ENCODE measurements at regions not wholly inside any gene's neighbourhood (a gene's known extent, or its start where the extent isn't known, plus 50 kb on each side); places are given as distances from the start of the nearest gene placed in this dataset.
A peak's percentile ranks its signal among the peaks of the same experiment; 100 is the strongest.

DNA sequence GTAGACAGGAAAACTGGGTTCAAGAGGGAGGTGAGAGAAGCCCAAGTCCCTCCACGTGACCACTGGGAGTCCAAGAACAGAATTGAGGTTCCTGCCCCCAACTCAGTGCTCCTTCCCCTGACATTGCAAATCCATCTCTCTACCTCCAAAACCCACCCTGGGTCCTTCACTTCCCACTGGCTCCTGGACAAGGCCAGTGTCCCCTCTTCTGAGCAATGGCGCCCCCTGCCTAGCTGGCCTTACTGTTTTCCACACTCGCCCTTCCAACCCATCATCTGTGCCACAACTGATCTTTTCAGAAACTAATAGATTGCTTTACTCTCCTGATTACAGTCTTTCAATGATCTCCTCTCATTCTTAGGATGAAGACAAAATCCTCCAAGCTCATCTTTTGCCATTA, 200.3 kb downstream of the ANKRD60 start:
- Histone ChIP-seq H3K4me3 (ENCODE audit: low read depth in 1 of 3, low read length in 3 of 3) (no peak overlapping the region), H3K36me3 (ENCODE audit: control insufficient read depth in 3 of 3, insufficient read depth in 2 of 3, low read depth in 1 of 3, low read length in 3 of 3) (no peaks in the 10 kb centered on the region), H3K4me1 (ENCODE audit: control insufficient read depth in 3 of 3, insufficient read depth in 2 of 3, low read depth in 1 of 3, low read length in 2 of 3) (no peaks in the 10 kb centered on the region), H3K9me3 (ENCODE audit: control insufficient read depth in 2 of 2, insufficient read depth in 1 of 2, low read depth in 1 of 2, low read length in 1 of 2) (no peaks in the 10 kb centered on the region), H3K27me3 (ENCODE audit: control insufficient read depth in 3 of 3, insufficient read depth in 3 of 3, low read length in 3 of 3) (peaks cover 0 to 5% (median 0%) of the 10 kb centered on the region in 3 donors), H3K27ac (ENCODE audit: low read depth in 1 of 3, low read length in 2 of 3) (no peak overlapping the region)
- 48 to 76% (median 48%) methylated on average over 3 of the region's 3 CpGs for WGBS, 3 donors
- no peak for DNase-seq
- no peak for FAIRE-seq

DNA sequence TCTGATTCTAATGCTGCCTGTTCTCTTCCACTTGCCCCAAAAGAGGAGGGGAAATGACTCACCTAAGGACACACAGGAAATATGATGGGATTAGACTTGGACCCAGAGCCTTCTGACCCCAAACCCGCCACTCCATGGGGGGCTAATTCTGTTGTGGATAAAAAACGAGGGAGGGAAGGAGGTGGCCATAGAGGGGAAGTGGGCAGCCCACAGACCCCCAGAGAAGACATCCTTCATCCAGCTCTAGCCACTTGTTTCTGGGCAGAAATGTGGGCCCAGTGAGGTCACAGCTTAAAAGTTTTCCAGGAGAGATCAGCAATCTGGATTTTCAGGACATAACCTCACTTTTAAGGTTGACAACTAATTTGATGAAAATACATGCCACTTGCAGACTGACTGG, 202.1 kb downstream of the ANKRD60 start:
- H3K27ac ChIP-seq (ENCODE audit: low read depth in 1 of 3, low read length in 2 of 3): no peak overlapping the region
- whole genome bisulfite sequencing, 3 donors: 51 to 66% (median 51%) methylated on average over 2 of the region's 2 CpGs
- peaks cover 0 to 4% (median 0%) of the 10 kb centered on the region in 3 donors for H3K27me3 ChIP-seq (ENCODE audit: control insufficient read depth in 3 of 3, insufficient read depth in 3 of 3, low read length in 3 of 3)
- H3K36me3 ChIP-seq (ENCODE audit: control insufficient read depth in 3 of 3, insufficient read depth in 2 of 3, low read depth in 1 of 3, low read length in 3 of 3): no peaks in the 10 kb centered on the region
- FAIRE-seq (no peak), DNase-seq (no peak)
- no peaks in the 10 kb centered on the region for H3K9me3 ChIP-seq (ENCODE audit: control insufficient read depth in 2 of 2, insufficient read depth in 1 of 2, low read depth in 1 of 2, low read length in 1 of 2)
- H3K4me1 ChIP-seq (ENCODE audit: control insufficient read depth in 3 of 3, insufficient read depth in 2 of 3, low read depth in 1 of 3, low read length in 2 of 3): no peaks in the 10 kb centered on the region
- H3K4me3 ChIP-seq (ENCODE audit: low read depth in 1 of 3, low read length in 3 of 3): no peak overlapping the region

DNA sequence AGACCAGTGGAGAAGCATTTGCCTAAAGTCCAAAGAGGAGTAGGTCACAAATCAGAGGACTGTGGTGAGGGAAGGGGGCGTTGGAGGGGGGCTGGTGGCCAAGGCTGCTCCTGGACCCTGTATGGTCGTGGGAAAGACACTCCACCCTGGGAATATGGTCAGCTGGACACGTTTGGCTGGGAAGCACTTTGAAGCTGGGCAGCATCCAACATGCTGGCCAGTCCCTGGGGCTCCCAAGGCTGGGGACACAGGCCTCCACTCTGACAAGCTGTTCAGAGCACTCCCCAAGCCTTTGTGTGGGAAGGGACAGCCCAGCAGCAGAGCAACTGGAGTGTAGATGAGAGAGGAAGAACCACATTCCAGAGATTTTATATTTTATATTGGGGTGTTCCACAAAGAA, 203.2 kb downstream of the ANKRD60 start:
- Histone ChIP-seq H3K27ac (ENCODE audit: low read depth in 1 of 3, low read length in 2 of 3) (no peak overlapping the region), H3K4me1 (ENCODE audit: control insufficient read depth in 3 of 3, insufficient read depth in 2 of 3, low read depth in 1 of 3, low read length in 2 of 3) (no peaks in the 10 kb centered on the region), H3K9me3 (ENCODE audit: control insufficient read depth in 2 of 2, insufficient read depth in 1 of 2, low read depth in 1 of 2, low read length in 1 of 2) (no peaks in the 10 kb centered on the region), H3K36me3 (ENCODE audit: control insufficient read depth in 3 of 3, insufficient read depth in 2 of 3, low read depth in 1 of 3, low read length in 3 of 3) (no peaks in the 10 kb centered on the region), H3K27me3 (ENCODE audit: control insufficient read depth in 3 of 3, insufficient read depth in 3 of 3, low read length in 3 of 3) (peaks cover 0 to 2% (median 0%) of the 10 kb centered on the region in 3 donors), H3K4me3 (ENCODE audit: low read depth in 1 of 3, low read length in 3 of 3) (no peak overlapping the region)
- FAIRE-seq: no peak
- 18 to 37% (median 30%) methylated on average over 3 of the region's 3 CpGs for WGBS, 3 donors
- DNase-seq: no peak

- no peaks in the 10 kb centered on the region for H3K36me3 ChIP-seq (ENCODE audit: control insufficient read depth in 3 of 3, insufficient read depth in 2 of 3, low read depth in 1 of 3, low read length in 3 of 3)
- 67 to 82% (median 80%) methylated on average over 9 of the region's 9 CpGs for WGBS, 3 donors
- FAIRE-seq: no peak
- no peaks in the 10 kb centered on the region for H3K9me3 ChIP-seq (ENCODE audit: control insufficient read depth in 2 of 2, insufficient read depth in 1 of 2, low read depth in 1 of 2, low read length in 1 of 2)
- no peak overlapping the region for H3K4me3 ChIP-seq (ENCODE audit: low read depth in 1 of 3, low read length in 3 of 3)
- no peaks in the 10 kb centered on the region for H3K4me1 ChIP-seq (ENCODE audit: control insufficient read depth in 3 of 3, insufficient read depth in 2 of 3, low read depth in 1 of 3, low read length in 2 of 3)
- H3K27ac ChIP-seq (ENCODE audit: low read depth in 1 of 3, low read length in 2 of 3): no peak overlapping the region
- no peaks in the 10 kb centered on the region for H3K27me3 ChIP-seq (ENCODE audit: control insufficient read depth in 3 of 3, insufficient read depth in 3 of 3, low read length in 3 of 3)
- DNase-seq: no peak
Measured at GRCh38 chr20:58024241-58024721, 204.2 kb downstream of the ANKRD60 start.

GRCh38 chr20:58023781-58024180, 204.7 kb downstream of the ANKRD60 start:
- no peak overlapping the region for H3K4me3 ChIP-seq (ENCODE audit: low read depth in 1 of 3, low read length in 3 of 3)
- no peaks in the 10 kb centered on the region for H3K36me3 ChIP-seq (ENCODE audit: control insufficient read depth in 3 of 3, insufficient read depth in 2 of 3, low read depth in 1 of 3, low read length in 3 of 3)
- H3K9me3 ChIP-seq (ENCODE audit: control insufficient read depth in 2 of 2, insufficient read depth in 1 of 2, low read depth in 1 of 2, low read length in 1 of 2): no peaks in the 10 kb centered on the region
- DNase-seq (no peak), FAIRE-seq (no peak)
- H3K27me3 ChIP-seq (ENCODE audit: control insufficient read depth in 3 of 3, insufficient read depth in 3 of 3, low read length in 3 of 3): no peaks in the 10 kb centered on the region
- H3K27ac ChIP-seq (ENCODE audit: low read depth in 1 of 3, low read length in 2 of 3): no peak overlapping the region
- no peaks in the 10 kb centered on the region for H3K4me1 ChIP-seq (ENCODE audit: control insufficient read depth in 3 of 3, insufficient read depth in 2 of 3, low read depth in 1 of 3, low read length in 2 of 3)
- 61 to 81% (median 68%) methylated on average over 5 of the region's 5 CpGs for WGBS, 3 donors

- FAIRE-seq: no peak
- no peaks in the 10 kb centered on the region for H3K27me3 ChIP-seq (ENCODE audit: control insufficient read depth in 3 of 3, insufficient read depth in 3 of 3, low read length in 3 of 3)
- no peak for DNase-seq
- H3K27ac ChIP-seq (ENCODE audit: low read depth in 1 of 3, low read length in 2 of 3): no peak overlapping the region
- 80 to 90% (median 82%) methylated on average over 9 of the region's 9 CpGs for WGBS, 3 donors
- H3K4me1 ChIP-seq (ENCODE audit: control insufficient read depth in 3 of 3, insufficient read depth in 2 of 3, low read depth in 1 of 3, low read length in 2 of 3): no peaks in the 10 kb centered on the region
- no peaks in the 10 kb centered on the region for H3K36me3 ChIP-seq (ENCODE audit: control insufficient read depth in 3 of 3, insufficient read depth in 2 of 3, low read depth in 1 of 3, low read length in 3 of 3)
- no peak overlapping the region for H3K4me3 ChIP-seq (ENCODE audit: low read depth in 1 of 3, low read length in 3 of 3)
- H3K9me3 ChIP-seq (ENCODE audit: control insufficient read depth in 2 of 2, insufficient read depth in 1 of 2, low read depth in 1 of 2, low read length in 1 of 2): no peaks in the 10 kb centered on the region
Measured at GRCh38 chr20:58023346-58023745, 205.1 kb downstream of the ANKRD60 start.

DNA sequence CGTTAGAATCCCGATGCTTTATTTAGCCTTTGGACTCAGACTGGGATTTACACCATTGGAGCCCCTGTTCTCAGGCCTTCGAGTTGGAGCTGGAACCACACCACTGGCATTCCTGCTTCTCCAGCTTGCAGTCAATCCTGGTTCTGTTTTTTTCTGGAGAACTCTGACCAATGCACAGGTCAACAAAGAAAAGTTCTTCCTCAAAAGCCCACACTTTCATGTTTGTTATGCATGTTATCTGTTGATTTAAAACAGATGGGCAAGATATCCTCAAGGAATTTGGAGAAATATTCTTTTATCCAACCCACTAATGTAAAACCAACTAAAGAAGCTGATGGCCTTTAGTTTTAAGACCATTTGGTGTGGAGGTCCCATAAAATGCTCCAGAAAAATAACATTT, 205.7 kb downstream of the ANKRD60 start:
- 71 to 80% (median 74%) methylated on average over 3 of the region's 3 CpGs for WGBS, 3 donors
- Histone ChIP-seq H3K4me3 (ENCODE audit: low read depth in 1 of 3, low read length in 3 of 3) (no peak overlapping the region), H3K27ac (ENCODE audit: low read depth in 1 of 3, low read length in 2 of 3) (no peak overlapping the region), H3K27me3 (ENCODE audit: control insufficient read depth in 3 of 3, insufficient read depth in 3 of 3, low read length in 3 of 3) (no peaks in the 10 kb centered on the region), H3K4me1 (ENCODE audit: control insufficient read depth in 3 of 3, insufficient read depth in 2 of 3, low read depth in 1 of 3, low read length in 2 of 3) (no peaks in the 10 kb centered on the region), H3K36me3 (ENCODE audit: control insufficient read depth in 3 of 3, insufficient read depth in 2 of 3, low read depth in 1 of 3, low read length in 3 of 3) (no peaks in the 10 kb centered on the region), H3K9me3 (ENCODE audit: control insufficient read depth in 2 of 2, insufficient read depth in 1 of 2, low read depth in 1 of 2, low read length in 1 of 2) (no peaks in the 10 kb centered on the region)
- no peak for FAIRE-seq
- no peak for DNase-seq

GRCh38 chr20:58021481-58021880, 207.0 kb downstream of the ANKRD60 start:
- no peaks in the 10 kb centered on the region for H3K27me3 ChIP-seq (ENCODE audit: control insufficient read depth in 3 of 3, insufficient read depth in 3 of 3, low read length in 3 of 3)
- H3K4me1 ChIP-seq (ENCODE audit: control insufficient read depth in 3 of 3, insufficient read depth in 2 of 3, low read depth in 1 of 3, low read length in 2 of 3): no peaks in the 10 kb centered on the region
- no peak for FAIRE-seq
- peak overlapping the region in 1 of 3 donors; percentile 6 for H3K27ac ChIP-seq (ENCODE audit: low read depth in 1 of 3, low read length in 2 of 3)
- no peak overlapping the region for H3K4me3 ChIP-seq (ENCODE audit: low read depth in 1 of 3, low read length in 3 of 3)
- 70 to 75% (median 70%) methylated on average over 7 of the region's 7 CpGs for WGBS, 3 donors
- H3K9me3 ChIP-seq (ENCODE audit: control insufficient read depth in 2 of 2, insufficient read depth in 1 of 2, low read depth in 1 of 2, low read length in 1 of 2): no peaks in the 10 kb centered on the region
- no peaks in the 10 kb centered on the region for H3K36me3 ChIP-seq (ENCODE audit: control insufficient read depth in 3 of 3, insufficient read depth in 2 of 3, low read depth in 1 of 3, low read length in 3 of 3)
- no peak for DNase-seq

GRCh38 chr20:58020656-58021454, 207.6 kb downstream of the ANKRD60 start:
- H3K27ac ChIP-seq (ENCODE audit: low read depth in 1 of 3, low read length in 2 of 3): peak overlapping the region in 1 of 3 donors; percentile 6
- 62 to 78% (median 69%) methylated on average over 10 of the region's 10 CpGs for WGBS, 3 donors
- DNase-seq: no peak
- no peak for FAIRE-seq
- no peaks in the 10 kb centered on the region for H3K9me3 ChIP-seq (ENCODE audit: control insufficient read depth in 2 of 2, insufficient read depth in 1 of 2, low read depth in 1 of 2, low read length in 1 of 2)
- no peaks in the 10 kb centered on the region for H3K27me3 ChIP-seq (ENCODE audit: control insufficient read depth in 3 of 3, insufficient read depth in 3 of 3, low read length in 3 of 3)
- no peak overlapping the region for H3K4me3 ChIP-seq (ENCODE audit: low read depth in 1 of 3, low read length in 3 of 3)
- no peaks in the 10 kb centered on the region for H3K4me1 ChIP-seq (ENCODE audit: control insufficient read depth in 3 of 3, insufficient read depth in 2 of 3, low read depth in 1 of 3, low read length in 2 of 3)
- H3K36me3 ChIP-seq (ENCODE audit: control insufficient read depth in 3 of 3, insufficient read depth in 2 of 3, low read depth in 1 of 3, low read length in 3 of 3): no peaks in the 10 kb centered on the region

All from small intestine (tissue), 7 donors.